ENCODE measurements at regions not wholly inside any gene's neighbourhood (a gene's known extent, or its start where the extent isn't known, plus 50 kb on each side); places are given as distances from the start of the nearest gene placed in this dataset.
"Not testable (repeated sequence)": the region's sequence is repeated elsewhere in the genome, so short reads cannot be mapped to it uniquely, and the experiment has no call there.

- ChIA-PET CTCF (no interaction called here), POLR2A (ENCODE audit: low non-redundant PET) (no interaction called here)
- no peak for DNase-seq (ENCODE audit: low spot score)
- TF ChIP-seq, protein P1, sequence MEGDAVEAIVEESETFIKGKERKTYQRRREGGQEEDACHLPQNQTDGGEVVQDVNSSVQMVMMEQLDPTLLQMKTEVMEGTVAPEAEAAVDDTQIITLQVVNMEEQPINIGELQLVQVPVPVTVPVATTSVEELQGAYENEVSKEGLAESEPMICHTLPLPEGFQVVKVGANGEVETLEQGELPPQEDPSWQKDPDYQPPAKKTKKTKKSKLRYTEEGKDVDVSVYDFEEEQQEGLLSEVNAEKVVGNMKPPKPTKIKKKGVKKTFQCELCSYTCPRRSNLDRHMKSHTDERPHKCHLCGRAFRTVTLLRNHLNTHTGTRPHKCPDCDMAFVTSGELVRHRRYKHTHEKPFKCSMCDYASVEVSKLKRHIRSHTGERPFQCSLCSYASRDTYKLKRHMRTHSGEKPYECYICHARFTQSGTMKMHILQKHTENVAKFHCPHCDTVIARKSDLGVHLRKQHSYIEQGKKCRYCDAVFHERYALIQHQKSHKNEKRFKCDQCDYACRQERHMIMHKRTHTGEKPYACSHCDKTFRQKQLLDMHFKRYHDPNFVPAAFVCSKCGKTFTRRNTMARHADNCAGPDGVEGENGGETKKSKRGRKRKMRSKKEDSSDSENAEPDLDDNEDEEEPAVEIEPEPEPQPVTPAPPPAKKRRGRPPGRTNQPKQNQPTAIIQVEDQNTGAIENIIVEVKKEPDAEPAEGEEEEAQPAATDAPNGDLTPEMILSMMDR (conservative IDR thresholded peaks at IDR 0.05; ENCODE audit: low read depth) = no peak
- no peak overlapping the region for H3K27ac ChIP-seq
Measured at GRCh38 chr10:2576892-2577291, 490.5 kb upstream of the PFKP start.

DNA sequence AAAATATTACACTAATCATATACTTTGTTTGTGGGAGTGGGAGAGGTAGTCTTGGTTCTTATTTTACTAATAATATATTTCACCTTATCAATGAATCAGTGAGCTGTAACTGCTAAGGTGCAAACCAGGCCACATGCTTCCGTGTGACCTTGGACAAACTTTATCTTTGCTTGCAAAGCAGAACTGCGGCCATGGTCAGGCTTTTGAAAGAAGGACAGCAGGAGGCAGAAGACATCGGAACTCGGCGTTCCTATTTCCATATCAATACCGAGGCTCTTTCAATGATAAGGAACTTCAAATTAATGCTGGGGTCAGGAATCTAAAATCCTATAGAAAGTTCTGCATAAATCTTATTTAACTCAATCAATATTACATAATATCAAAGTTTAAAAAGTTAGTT, 491.9 kb upstream of the PFKP start:
- no peak for DNase-seq (ENCODE audit: low spot score)
- no peak overlapping the region for H3K27ac ChIP-seq
- ChIA-PET CTCF (interaction anchor here (0.7 kb wide), 1 partner anchor 50 kb away, joined by 3 read pairs; no protein-coding TSS in a partner anchor), POLR2A (ENCODE audit: low non-redundant PET) (no interaction called here)
- TF ChIP-seq, protein P1 (conservative IDR thresholded peaks at IDR 0.05; ENCODE audit: low read depth) = no peak

DNA sequence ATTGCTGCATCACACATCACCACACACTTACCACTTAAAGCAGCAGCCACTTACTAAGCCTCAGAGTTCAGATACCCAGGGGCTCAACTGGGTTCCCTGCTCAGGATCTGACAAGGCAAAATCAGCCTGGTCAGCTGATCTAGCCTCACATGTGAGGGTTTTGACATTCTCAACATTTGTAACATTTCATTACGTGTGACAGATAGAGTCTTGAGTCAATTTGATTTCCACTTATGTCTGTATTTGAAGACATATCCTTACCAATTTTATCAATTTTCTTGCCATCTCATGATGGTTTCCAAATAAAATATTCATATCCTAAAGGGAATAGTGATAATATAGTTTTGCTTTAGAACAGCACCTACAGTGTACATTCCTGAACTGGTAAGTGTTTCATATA, 494.7 kb upstream of the PFKP start:
- CTCF ChIA-PET = interaction anchor here (0.6 kb wide), 1 partner anchor 23 kb away, joined by 3 read pairs; no protein-coding TSS in a partner anchor
- POLR2A ChIA-PET (ENCODE audit: low non-redundant PET) = no interaction called here
- TF ChIP-seq, protein P1 (conservative IDR thresholded peaks at IDR 0.05; ENCODE audit: low read depth) = no peak
- no peak for DNase-seq (ENCODE audit: low spot score)
- no peak overlapping the region for H3K27ac ChIP-seq

- DNase-seq (ENCODE audit: low spot score) = no peak
- H3K27ac ChIP-seq = no peak overlapping the region
- CTCF ChIA-PET = no interaction called here
- POLR2A ChIA-PET (ENCODE audit: low non-redundant PET) = no interaction called here
- TF ChIP-seq, protein P1 (conservative IDR thresholded peaks at IDR 0.05; ENCODE audit: low read depth) = no peak
Measured at GRCh38 chr10:2556883-2557282, 510.5 kb upstream of the PFKP start.

- no peak for DNase-seq (ENCODE audit: low spot score)
- POLR2A ChIA-PET (ENCODE audit: low non-redundant PET) = no interaction called here
- CTCF ChIA-PET = no interaction called here
- H3K27ac ChIP-seq = no peak overlapping the region
- TF ChIP-seq, protein P1 (conservative IDR thresholded peaks at IDR 0.05; ENCODE audit: low read depth) = no peak
Measured at GRCh38 chr10:2548071-2548470, 519.3 kb upstream of the PFKP start.

DNA sequence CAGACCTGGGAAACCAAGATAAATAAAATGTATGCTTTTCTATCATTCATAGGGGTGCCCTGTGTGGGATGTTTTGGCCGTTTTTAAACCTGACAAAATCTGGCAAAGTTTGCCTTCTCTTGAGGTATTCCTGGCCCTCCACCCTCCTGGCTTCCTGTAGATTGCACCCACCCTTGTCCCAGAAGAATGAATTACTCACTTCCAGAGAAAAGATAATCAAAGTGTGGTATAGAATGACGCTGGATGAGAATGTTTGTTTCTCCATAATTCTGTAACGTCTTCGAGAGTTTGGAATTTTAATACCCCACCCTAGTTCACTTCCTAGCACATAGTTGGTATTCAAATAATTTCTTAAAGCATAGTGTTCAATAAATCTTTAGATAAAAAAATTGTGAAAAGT, 519.7 kb upstream of the PFKP start:
- CTCF ChIA-PET = no interaction called here
- TF ChIP-seq, protein P1 (conservative IDR thresholded peaks at IDR 0.05; ENCODE audit: low read depth) = no peak
- POLR2A ChIA-PET (ENCODE audit: low non-redundant PET) = no interaction called here
- no peak overlapping the region for H3K27ac ChIP-seq
- no peak for DNase-seq (ENCODE audit: low spot score)

- POLR2A ChIA-PET (ENCODE audit: low non-redundant PET); H3K27ac ChIP-seq; DNase-seq (ENCODE audit: low spot score): not testable (repeated sequence)
- CTCF ChIA-PET = interaction anchor here (0.7 kb wide), 1 partner anchor 63 kb away, joined by 3 read pairs; no protein-coding TSS in a partner anchor
Measured at GRCh38 chr10:2546894-2547293, 520.5 kb upstream of the PFKP start.
